ENCODE measurements at regions not wholly inside any gene's neighbourhood (a gene's known extent, or its start where the extent isn't known, plus 50 kb on each side); places are given as distances from the start of the nearest gene placed in this dataset.

DNA sequence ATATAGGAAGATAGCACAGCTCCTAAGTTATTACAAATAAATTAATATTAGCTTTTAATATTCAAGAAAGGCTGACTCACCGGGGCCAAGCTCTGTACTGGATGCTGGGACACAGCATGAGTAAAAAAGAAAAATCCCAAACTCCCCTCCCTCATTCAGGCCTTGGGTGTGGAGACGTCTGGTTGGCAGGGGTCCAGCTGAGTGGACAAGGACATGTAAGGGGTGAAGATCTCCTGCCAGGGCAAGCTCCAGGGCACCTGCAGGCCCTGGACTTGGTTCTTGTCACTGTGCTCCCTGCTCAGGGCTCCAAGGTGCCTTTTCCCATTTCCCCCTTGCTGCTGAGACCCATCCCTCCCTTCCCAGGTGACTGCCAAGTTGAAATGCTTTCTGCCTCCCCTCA, 388.5 kb downstream of the ENC1 start:
- TF ChIP-seq, protein P1, sequence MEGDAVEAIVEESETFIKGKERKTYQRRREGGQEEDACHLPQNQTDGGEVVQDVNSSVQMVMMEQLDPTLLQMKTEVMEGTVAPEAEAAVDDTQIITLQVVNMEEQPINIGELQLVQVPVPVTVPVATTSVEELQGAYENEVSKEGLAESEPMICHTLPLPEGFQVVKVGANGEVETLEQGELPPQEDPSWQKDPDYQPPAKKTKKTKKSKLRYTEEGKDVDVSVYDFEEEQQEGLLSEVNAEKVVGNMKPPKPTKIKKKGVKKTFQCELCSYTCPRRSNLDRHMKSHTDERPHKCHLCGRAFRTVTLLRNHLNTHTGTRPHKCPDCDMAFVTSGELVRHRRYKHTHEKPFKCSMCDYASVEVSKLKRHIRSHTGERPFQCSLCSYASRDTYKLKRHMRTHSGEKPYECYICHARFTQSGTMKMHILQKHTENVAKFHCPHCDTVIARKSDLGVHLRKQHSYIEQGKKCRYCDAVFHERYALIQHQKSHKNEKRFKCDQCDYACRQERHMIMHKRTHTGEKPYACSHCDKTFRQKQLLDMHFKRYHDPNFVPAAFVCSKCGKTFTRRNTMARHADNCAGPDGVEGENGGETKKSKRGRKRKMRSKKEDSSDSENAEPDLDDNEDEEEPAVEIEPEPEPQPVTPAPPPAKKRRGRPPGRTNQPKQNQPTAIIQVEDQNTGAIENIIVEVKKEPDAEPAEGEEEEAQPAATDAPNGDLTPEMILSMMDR (IDR thresholded peaks at IDR 0.05), result no peak
- TF ChIP-seq EZH2 (IDR thresholded peaks at IDR 0.05), result no peak
- no peak for TF ChIP-seq EZH2phosphoT487 (IDR thresholded peaks at IDR 0.05)
